ENCODE measurements at regions not wholly inside any gene's neighbourhood (a gene's known extent, or its start where the extent isn't known, plus 50 kb on each side); places are given as distances from the start of the nearest gene placed in this dataset.
"Not testable (repeated sequence)": the region's sequence is repeated elsewhere in the genome, so short reads cannot be mapped to it uniquely, and the experiment has no call there.

GRCh38 chr13:80675442-80675841 lies 334.5 kb upstream of the SPRY2 start:
- not testable (repeated sequence) for TF ChIP-seq SP1 (IDR thresholded peaks at IDR 0.05); ELF4 (IDR thresholded peaks at IDR 0.05); BHLHE40 (IDR thresholded peaks at IDR 0.05; ENCODE audit: borderline replicate concordance); HDGF (IDR thresholded peaks at IDR 0.05; ENCODE audit: borderline replicate concordance); FOXM1 (IDR thresholded peaks at IDR 0.05; ENCODE audit: borderline replicate concordance); SUZ12 (IDR thresholded peaks at IDR 0.05); ARNT (IDR thresholded peaks at IDR 0.05); ZNF384 (IDR thresholded peaks at IDR 0.05); TARDBP (IDR thresholded peaks at IDR 0.05); NFRKB (IDR thresholded peaks at IDR 0.05); FOXK2 (IDR thresholded peaks at IDR 0.05)
- TF ChIP-seq, protein P1, sequence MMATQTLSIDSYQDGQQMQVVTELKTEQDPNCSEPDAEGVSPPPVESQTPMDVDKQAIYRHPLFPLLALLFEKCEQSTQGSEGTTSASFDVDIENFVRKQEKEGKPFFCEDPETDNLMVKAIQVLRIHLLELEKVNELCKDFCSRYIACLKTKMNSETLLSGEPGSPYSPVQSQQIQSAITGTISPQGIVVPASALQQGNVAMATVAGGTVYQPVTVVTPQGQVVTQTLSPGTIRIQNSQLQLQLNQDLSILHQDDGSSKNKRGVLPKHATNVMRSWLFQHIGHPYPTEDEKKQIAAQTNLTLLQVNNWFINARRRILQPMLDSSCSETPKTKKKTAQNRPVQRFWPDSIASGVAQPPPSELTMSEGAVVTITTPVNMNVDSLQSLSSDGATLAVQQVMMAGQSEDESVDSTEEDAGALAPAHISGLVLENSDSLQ (IDR thresholded peaks at IDR 0.05) = not testable (repeated sequence)
